ENCODE measurements at regions not wholly inside any gene's neighbourhood (a gene's known extent, or its start where the extent isn't known, plus 50 kb on each side); places are given as distances from the start of the nearest gene placed in this dataset.

DNA sequence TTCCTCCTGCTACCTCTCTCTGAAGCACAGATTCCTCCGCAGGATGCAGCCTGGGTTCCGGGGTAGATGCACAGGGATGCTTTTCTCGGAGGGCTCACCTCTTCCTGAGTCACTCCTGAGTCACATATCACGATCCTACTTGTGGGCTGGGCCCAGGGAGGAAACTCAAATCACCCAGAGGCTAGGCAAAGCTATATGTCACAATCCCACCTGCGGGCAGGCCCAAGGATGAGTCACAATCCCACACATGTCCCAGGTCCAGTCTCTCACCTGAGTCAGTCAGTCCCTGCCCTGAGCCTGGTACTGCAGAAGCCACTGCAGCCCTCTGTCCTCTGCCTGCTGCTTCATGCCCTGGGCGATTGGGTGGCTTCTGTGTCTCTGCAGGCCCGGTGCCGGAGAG is 149.0 kb upstream of the GSC start:
- DNase-seq (ENCODE audit: extremely low read depth, low read depth) = no peak
- TF ChIP-seq, protein P1, sequence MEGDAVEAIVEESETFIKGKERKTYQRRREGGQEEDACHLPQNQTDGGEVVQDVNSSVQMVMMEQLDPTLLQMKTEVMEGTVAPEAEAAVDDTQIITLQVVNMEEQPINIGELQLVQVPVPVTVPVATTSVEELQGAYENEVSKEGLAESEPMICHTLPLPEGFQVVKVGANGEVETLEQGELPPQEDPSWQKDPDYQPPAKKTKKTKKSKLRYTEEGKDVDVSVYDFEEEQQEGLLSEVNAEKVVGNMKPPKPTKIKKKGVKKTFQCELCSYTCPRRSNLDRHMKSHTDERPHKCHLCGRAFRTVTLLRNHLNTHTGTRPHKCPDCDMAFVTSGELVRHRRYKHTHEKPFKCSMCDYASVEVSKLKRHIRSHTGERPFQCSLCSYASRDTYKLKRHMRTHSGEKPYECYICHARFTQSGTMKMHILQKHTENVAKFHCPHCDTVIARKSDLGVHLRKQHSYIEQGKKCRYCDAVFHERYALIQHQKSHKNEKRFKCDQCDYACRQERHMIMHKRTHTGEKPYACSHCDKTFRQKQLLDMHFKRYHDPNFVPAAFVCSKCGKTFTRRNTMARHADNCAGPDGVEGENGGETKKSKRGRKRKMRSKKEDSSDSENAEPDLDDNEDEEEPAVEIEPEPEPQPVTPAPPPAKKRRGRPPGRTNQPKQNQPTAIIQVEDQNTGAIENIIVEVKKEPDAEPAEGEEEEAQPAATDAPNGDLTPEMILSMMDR (IDR thresholded peaks at IDR 0.05; ENCODE audit: low read depth, low read length) = no peak

DNA sequence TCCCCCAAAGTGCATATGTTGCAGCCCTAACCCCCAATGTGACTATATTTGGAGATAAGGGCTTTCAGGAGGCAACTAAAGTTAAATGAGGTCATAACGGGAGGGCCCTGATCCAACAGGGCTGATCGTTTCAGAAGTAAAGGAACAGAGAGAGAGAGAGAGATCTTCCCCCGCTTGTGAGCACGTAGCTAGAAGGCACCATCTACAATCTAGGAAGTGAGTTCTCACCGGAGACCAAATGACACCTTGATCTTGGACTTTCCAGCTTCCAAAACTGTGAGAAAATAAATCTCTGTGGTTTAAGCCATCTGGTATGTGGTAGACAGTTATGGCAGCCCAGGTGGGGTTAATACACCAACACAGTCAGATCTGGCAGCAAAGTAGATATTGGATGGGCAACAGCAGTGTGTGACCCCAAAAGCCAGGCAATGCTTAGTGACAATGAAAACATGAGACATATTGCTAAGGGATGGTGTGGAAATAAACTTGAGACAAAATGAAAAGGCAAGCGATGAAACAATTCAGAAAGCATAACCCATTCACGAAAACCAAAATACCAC is 147.2 kb upstream of the GSC start:
- TF ChIP-seq, protein P1 (IDR thresholded peaks at IDR 0.05; ENCODE audit: low read depth, low read length) = no peak
- DNase-seq (ENCODE audit: extremely low read depth, low read depth) = no peak

DNA sequence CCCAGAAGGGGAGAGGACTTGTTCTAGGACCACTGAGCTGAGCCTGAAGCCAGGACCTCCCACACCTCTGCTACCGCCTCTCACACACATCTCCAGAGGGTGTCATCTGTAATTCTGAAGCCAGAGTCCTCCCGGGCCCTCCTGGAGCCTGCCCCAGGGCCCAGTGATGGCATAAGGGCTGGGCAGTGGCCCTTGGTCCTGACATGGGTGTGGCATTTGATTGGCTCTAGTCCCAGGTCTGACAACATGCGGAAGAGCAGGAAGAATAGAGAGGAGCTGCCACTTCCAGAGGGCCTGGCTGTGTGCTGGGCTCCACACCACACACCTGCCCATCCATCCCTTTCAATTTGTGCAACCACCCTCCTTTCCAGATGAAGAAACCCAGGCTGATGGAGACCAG is 144.3 kb upstream of the GSC start:
- no peak for DNase-seq (ENCODE audit: extremely low read depth, low read depth)
- TF ChIP-seq, protein P1 (IDR thresholded peaks at IDR 0.05; ENCODE audit: low read depth, low read length) = no peak

DNA sequence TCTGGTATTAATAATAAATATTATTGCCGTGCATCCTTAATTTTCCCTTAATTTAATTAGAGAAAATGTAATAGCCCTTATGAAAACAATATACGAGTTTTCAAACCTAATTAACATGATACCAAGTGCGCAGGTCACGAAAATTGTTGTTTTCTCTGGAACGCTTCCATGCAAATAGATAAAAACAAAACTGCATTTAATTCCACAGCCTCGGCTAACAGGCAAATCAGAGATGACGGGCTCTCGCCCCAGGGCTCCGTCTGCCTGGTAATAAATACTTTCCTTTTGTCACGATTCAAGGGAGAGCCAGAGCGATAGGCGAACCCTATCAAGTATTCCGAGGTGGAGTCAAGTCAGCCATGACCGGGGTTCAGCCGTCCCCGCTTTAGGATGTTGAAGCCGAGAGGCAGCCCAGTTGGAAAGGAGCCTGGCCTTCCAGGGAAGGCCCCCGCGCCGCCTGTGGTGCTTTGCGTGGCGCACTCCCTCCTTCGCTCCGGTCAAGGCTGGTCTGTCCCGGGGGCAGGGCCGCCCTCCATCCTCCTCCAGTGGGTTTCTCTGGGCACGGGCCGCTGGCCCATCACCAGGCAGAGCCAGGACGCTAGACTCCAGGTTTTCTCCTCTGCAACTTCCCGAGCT is 137.8 kb upstream of the GSC start:
- TF ChIP-seq, protein P1 (IDR thresholded peaks at IDR 0.05; ENCODE audit: low read depth, low read length) = no peak; the same call in 1 of the 2 replicates
- peak; percentile 63 for DNase-seq (ENCODE audit: extremely low read depth, low read depth)

DNA sequence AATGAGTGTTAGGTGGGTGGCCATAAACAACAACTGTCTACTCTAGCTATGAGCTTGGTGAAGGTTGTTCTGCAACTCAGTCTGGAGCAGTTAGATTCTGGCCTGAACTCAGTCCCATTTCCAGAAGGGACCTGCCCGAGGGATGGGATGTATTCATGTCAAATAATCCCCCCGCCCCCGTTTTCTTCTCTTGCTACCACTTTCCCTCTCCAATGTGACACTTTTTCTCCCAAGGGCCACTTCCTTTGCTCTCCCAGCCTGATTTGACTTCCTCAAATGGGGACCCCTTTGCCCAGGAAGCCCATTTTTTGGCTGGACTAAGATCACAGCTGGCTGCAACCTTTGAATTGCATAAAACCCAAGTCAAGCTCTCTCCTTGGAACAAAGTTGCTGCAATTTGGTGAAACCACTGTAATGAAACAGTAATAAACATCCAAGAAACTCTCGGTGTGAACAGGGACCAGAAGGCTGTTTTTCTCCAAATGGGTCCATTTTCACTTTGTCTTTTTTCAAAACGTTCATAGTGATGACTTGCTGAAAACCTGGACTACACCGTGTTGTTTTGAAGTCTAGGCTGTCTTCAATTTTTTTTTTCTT is 137.2 kb upstream of the GSC start:
- TF ChIP-seq, protein P1 (IDR thresholded peaks at IDR 0.05; ENCODE audit: low read depth, low read length) = no peak
- DNase-seq (ENCODE audit: extremely low read depth, low read depth) = no peak

DNA sequence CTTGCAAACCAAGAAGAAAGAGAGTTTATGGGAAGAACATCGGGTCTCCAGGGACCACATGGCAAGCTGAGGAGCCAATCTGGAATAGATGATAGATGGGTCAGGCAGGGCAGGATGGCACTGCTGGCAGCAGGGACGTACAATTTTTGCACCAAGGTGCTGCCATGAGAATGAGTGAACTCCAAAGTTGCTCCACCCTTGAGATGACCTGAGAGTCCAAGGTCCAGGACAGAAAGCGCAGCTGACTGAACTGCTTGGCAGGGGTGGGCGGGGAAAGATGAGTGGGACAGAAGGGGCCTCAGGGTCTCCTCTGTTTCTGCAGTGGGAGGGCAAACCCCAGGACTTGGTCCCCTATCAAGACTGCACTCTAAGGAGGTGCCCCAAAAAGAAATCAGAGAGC is 136.7 kb upstream of the GSC start:
- TF ChIP-seq, protein P1 (IDR thresholded peaks at IDR 0.05; ENCODE audit: low read depth, low read length) = no peak
- DNase-seq (ENCODE audit: extremely low read depth, low read depth) = no peak

DNA sequence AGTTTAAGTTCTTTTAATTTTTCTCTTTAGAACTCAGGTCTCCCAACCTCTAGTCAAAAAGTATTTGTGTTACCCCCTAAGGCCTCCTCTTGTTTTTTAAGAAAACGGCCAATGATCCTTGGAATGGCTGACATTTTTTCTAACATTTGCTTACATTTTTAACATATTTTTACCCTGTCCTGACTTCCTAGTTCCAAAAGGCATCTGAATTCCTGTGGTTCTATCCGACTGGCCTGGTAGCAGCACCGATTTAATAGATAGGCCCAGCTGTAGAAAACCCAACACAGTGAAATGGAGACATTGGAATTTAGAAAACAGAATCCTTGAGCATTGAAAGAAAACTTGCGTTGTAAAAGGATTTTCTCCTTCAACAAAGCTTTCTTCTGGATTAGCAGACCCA is 134.7 kb upstream of the GSC start:
- TF ChIP-seq, protein P1 (IDR thresholded peaks at IDR 0.05; ENCODE audit: low read depth, low read length) = no peak
- DNase-seq (ENCODE audit: extremely low read depth, low read depth) = peak; percentile 32
